ENCODE measurements at regions not wholly inside any gene's neighbourhood (a gene's known extent, or its start where the extent isn't known, plus 50 kb on each side); places are given as distances from the start of the nearest gene placed in this dataset.

GRCh38 chr3:25902586-25902985 lies 112.7 kb downstream of the OXSM start:
- TF ChIP-seq FOXK2 (IDR thresholded peaks at IDR 0.05) (no peak), ZBTB40 (IDR thresholded peaks at IDR 0.05; ENCODE audit: borderline replicate concordance) (no peak), POLR2A (IDR thresholded peaks at IDR 0.05; ENCODE audit: low read depth, low read length) (no peak), CTCF (IDR thresholded peaks at IDR 0.05 in 2 of 3, conservative IDR thresholded peaks at IDR 0.05 in 1 of 3; ENCODE audit: control insufficient read depth in 2 of 3, extremely low read depth in 1 of 3, insufficient read depth in 1 of 3, low read depth in 3 of 3, low read length in 3 of 3) (no peak), SP1 (IDR thresholded peaks at IDR 0.05; ENCODE audit: low read depth, low read length) (no peak), ZNF207 (IDR thresholded peaks at IDR 0.05; ENCODE audit: borderline replicate concordance) (no peak), RAD21 (IDR thresholded peaks at IDR 0.05; ENCODE audit: insufficient read depth, low read depth, low read length) (no peak), CEBPZ (IDR thresholded peaks at IDR 0.05; ENCODE audit: low read depth, low read length) (no peak), MEF2A (IDR thresholded peaks at IDR 0.05; ENCODE audit: insufficient read depth, low read depth, low read length) (no peak), SIN3A (IDR thresholded peaks at IDR 0.05; ENCODE audit: low read depth, low read length) (no peak), ZNF217 (IDR thresholded peaks at IDR 0.05) (no peak), JUNB (IDR thresholded peaks at IDR 0.05) (no peak)
